B cell (primary cell): ENCODE measurements at regions not wholly inside any gene's neighbourhood (a gene's known extent, or its start where the extent isn't known, plus 50 kb on each side); places are given as distances from the start of the nearest gene placed in this dataset.

Source experiments
- ATAC-seq: fragments of 200-7000 bp; cut with Tn5 transposase; one replicate; pipeline ENCODE4 v1.10.0; 2021; ENCODE audit warnings: low read depth, mild to moderate bottlenecking, moderate number of reproducible peaks, moderate library complexity
- CTCF ChIA-PET: fragments of 350-600 bp; sonication (Branson Sonifier 250); formaldehyde crosslinking; loops from one replicate; lab custom pipeline; 2021; ENCODE audit warnings: antibody characterized with exemption, inconsistent platforms; lab: Charles Lee
- POLR2A ChIA-PET: fragments of 350-600 bp; sonication (Branson Sonifier 250); formaldehyde crosslinking; loops from one replicate; lab custom pipeline; 2021; ENCODE audit warnings: antibody characterized with exemption; lab: Charles Lee
- DNase-seq: peaks from one replicate; pipeline ENCODE4 v3.0.0; 2013
- H2AFZ ChIP-seq: 2 replicates; pipeline ENCODE4 v1.6.1; 2012; ENCODE audit warnings: mild to moderate bottlenecking, low read depth, low read length; ENCODE audit not compliant: insufficient read depth, poor library complexity, severe bottlenecking
- H3K27ac ChIP-seq, 2 donors: 1 replicate in 1 of 2; 2 replicates in 1 of 2; pipeline ENCODE4 v1.5.1; 2012 to 2013; ENCODE audit warnings: low read length in 2 of 2, mild to moderate bottlenecking in 2 of 2, moderate library complexity in 1 of 2
- H3K27me3 ChIP-seq, 4 experiments: fragments of 200-600 bp in 1 of 4; sonication (generic) in 1 of 4; replicated peaks in 1 of 4; 1 replicate in 2 of 4; 2 replicates in 2 of 4; pipeline versions ENCODE4 v1.6.1 to v1.7.0; 2013 to 2016; ENCODE audit warnings: low read length in 3 of 4, mild to moderate bottlenecking in 2 of 4, mixed read lengths in 1 of 4, moderate library complexity in 1 of 4; ENCODE audit not compliant: insufficient read depth in 4 of 4, control insufficient read depth in 3 of 4; ENCODE audit errors: control extremely low read depth in 1 of 4
- H3K36me3 ChIP-seq, 2 experiments: replicated peaks in 1 of 2; 1 replicate in 1 of 2; 2 replicates in 1 of 2; pipeline versions ENCODE4 v1.6.1 to v1.7.1; 2013; ENCODE audit warnings: low read length in 1 of 2; ENCODE audit not compliant: insufficient read depth in 2 of 2, control insufficient read depth in 1 of 2; ENCODE audit errors: control extremely low read depth in 1 of 2, extremely low read depth in 1 of 2
- H3K4me1 ChIP-seq, 2 donors: fragments of 200-600 bp in 1 of 2; sonication (generic) in 1 of 2; 1 replicate in 1 of 2; 2 replicates in 1 of 2; pipeline versions ENCODE4 v1.5.1 to v1.6.1; 2013 to 2017; ENCODE audit warnings: low read length in 2 of 2; ENCODE audit not compliant: control insufficient read depth in 2 of 2, insufficient read depth in 2 of 2
- H3K4me2 ChIP-seq: replicated peaks from 2 replicates; pipeline ENCODE3; 2012; ENCODE audit warnings: mild to moderate bottlenecking, low read depth, low read length; ENCODE audit not compliant: poor library complexity, severe bottlenecking
- H3K4me3 ChIP-seq, 5 experiments: fragments of 200-600 bp in 1 of 5; sonication (generic) in 1 of 5; 1 replicate in 3 of 5; 2 replicates in 2 of 5; pipeline versions ENCODE4 v1.5.1 to v1.7.0; 2011 to 2016; ENCODE audit warnings: low read length in 4 of 5, mild to moderate bottlenecking in 4 of 5, low read depth in 2 of 5, control low read depth in 1 of 5, moderate library complexity in 1 of 5; ENCODE audit not compliant: insufficient read depth in 1 of 5; ENCODE audit errors: control extremely low read depth in 1 of 5, extremely low read depth in 1 of 5
- H3K79me2 ChIP-seq: fragments of 200-600 bp; sonication (generic); one replicate; pipeline ENCODE4 v1.6.0; 2016; ENCODE audit warnings: low read length; ENCODE audit not compliant: control insufficient read depth, insufficient read depth
- H3K9ac ChIP-seq: fragments of 200-600 bp; sonication (generic); 2 replicates; pipeline ENCODE4 v1.6.1; 2017; ENCODE audit warnings: mild to moderate bottlenecking, low read length, moderate library complexity
- H3K9me3 ChIP-seq, 3 donors: one replicate each; pipeline versions ENCODE4 v1.6.1 to v1.7.1; 2013; ENCODE audit warnings: low read length in 2 of 3; ENCODE audit not compliant: control insufficient read depth in 2 of 3, insufficient read depth in 1 of 3; ENCODE audit errors: control extremely low read depth in 1 of 3
- H4K20me1 ChIP-seq: 2 replicates; pipeline ENCODE4 v1.6.0; 2012; ENCODE audit warnings: mild to moderate bottlenecking, low read length; ENCODE audit not compliant: insufficient read depth, control insufficient read depth, poor library complexity, severe bottlenecking
- H3K27ac Mint-ChIP-seq: one replicate; pipeline ENCODE4 v1.8.0; 2021; ENCODE audit warnings: mixed read lengths
- H3K27me3 Mint-ChIP-seq: one replicate; pipeline ENCODE4 v1.8.0; 2021; ENCODE audit warnings: mixed read lengths
- H3K4me1 Mint-ChIP-seq: one replicate; pipeline ENCODE4 v1.8.0; 2021; ENCODE audit warnings: mixed read lengths
- H3K4me3 Mint-ChIP-seq: one replicate; pipeline ENCODE4 v1.8.0; 2021; ENCODE audit warnings: mixed read lengths
- H3K9me3 Mint-ChIP-seq: one replicate; pipeline ENCODE4 v1.8.0; 2022; ENCODE audit warnings: mixed read lengths; ENCODE audit not compliant: insufficient read depth
- CTCF ChIP-seq: fragments of 200-600 bp; IDR thresholded peaks from one replicate; pipeline ENCODE4 v1.8.0; 2022; ENCODE audit warnings: antibody characterized with exemption, mild to moderate bottlenecking
- EZH2 ChIP-seq: IDR thresholded peaks from 2 replicates; pipeline ENCODE4 v1.6.1; 2012; ENCODE audit warnings: borderline replicate concordance, low read depth, mild to moderate bottlenecking, moderate library complexity, low read length; ENCODE audit not compliant: insufficient read depth, poor library complexity, severe bottlenecking
- WGBS: methylation state at CpG from one replicate; pipeline ENCODE4 v1.1.5; 2013; ENCODE audit warnings: missing lambda C conversion rate; ENCODE audit not compliant: insufficient coverage; 5-methylcytosine and 5-hydroxymethylcytosine counted together
- intact Hi-C: fragments of 100-400 bp; cut with micrococcal nuclease; formaldehyde crosslinking; loops from one replicate; pipeline ENCODE4 v1.10.0; 2022

DNA sequence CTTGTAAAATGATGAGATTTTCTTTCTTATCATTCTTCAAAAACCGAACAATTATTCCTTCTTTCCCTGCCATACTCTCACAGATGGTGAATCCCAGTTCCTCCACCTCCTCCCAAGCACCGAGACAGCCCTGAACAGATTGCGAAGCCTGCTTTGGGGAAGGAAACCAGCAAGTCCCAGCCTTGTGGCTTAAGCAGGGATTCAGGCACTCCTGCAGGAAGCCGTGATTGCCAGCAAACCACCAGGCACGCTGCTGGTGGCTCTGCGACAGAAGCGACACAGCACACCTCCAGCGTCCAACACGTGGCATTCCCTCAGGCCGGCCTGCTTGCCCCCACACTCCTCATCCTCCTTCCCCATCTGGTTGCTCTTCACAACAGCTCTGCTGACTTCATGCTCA is 237.7 kb downstream of the GXYLT1 start:
- CTCF ChIA-PET: no interaction called here

GRCh38 chr12:41905759-41906297 is 238.8 kb downstream of the GXYLT1 start:
- intact Hi-C loops: no loop called here
- H3K27me3 Mint-ChIP-seq: peaks cover 4% of the 10 kb centered on the region
- WGBS: no CpG with 5 or more reads among the region's 6 CpGs
- H4K20me1 ChIP-seq: no peaks in the 10 kb centered on the region
- no peak overlapping the region for H2AFZ ChIP-seq
- no peaks in the 10 kb centered on the region for H3K27me3 ChIP-seq
- ChIA-PET CTCF (no interaction called here), POLR2A (no interaction called here)
- H3K27ac Mint-ChIP-seq: no peak overlapping the region
- H3K36me3 ChIP-seq: no peaks in the 10 kb centered on the region
- DNase-seq (no peak), ATAC-seq (no peak)
- no peak overlapping the region for H3K4me3 Mint-ChIP-seq
- H3K9ac ChIP-seq: no peak overlapping the region
- peaks cover 0 to 4% (median 0%) of the 10 kb centered on the region in 3 donors for H3K9me3 ChIP-seq
- TF ChIP-seq EZH2 (no peak), CTCF (no peak)
- no peak overlapping the region for H3K4me2 ChIP-seq
- no peak overlapping the region for H3K4me3 ChIP-seq
- no peak overlapping the region for H3K27ac ChIP-seq
- H3K79me2 ChIP-seq: no peaks in the 10 kb centered on the region
- no peaks in the 10 kb centered on the region for H3K4me1 ChIP-seq
- no peaks in the 10 kb centered on the region for H3K9me3 Mint-ChIP-seq
- no peaks in the 10 kb centered on the region for H3K4me1 Mint-ChIP-seq

More for the DNA sequence above, 237.7 kb downstream of the GXYLT1 start:
- H3K4me2 ChIP-seq: no peak overlapping the region
- H3K27me3 ChIP-seq: no peaks in the 10 kb centered on the region
- no peaks in the 10 kb centered on the region for H3K9me3 Mint-ChIP-seq
- no peaks in the 10 kb centered on the region for H4K20me1 ChIP-seq
- no peak overlapping the region for H3K27ac ChIP-seq
- no peak overlapping the region for H2AFZ ChIP-seq
- peaks cover 0 to 4% (median 0%) of the 10 kb centered on the region in 3 donors for H3K9me3 ChIP-seq
- H3K27me3 Mint-ChIP-seq: peaks cover 4% of the 10 kb centered on the region
- no peaks in the 10 kb centered on the region for H3K4me1 Mint-ChIP-seq
- WGBS: 20% methylated on average over 9 of the region's 10 CpGs
- no peaks in the 10 kb centered on the region for H3K36me3 ChIP-seq
- H3K4me3 Mint-ChIP-seq: no peak overlapping the region
- ATAC-seq: no peak
- no peak overlapping the region for H3K9ac ChIP-seq
- no peak overlapping the region for H3K27ac Mint-ChIP-seq
- TF ChIP-seq CTCF (no peak), EZH2 (no peak)
- intact Hi-C loops: no loop called here
- POLR2A ChIA-PET: no interaction called here
- no peak for DNase-seq
- H3K4me3 ChIP-seq: no peak overlapping the region
- H3K79me2 ChIP-seq: no peaks in the 10 kb centered on the region
- no peaks in the 10 kb centered on the region for H3K4me1 ChIP-seq
